GM23338 (cell line): ENCODE measurements at regions not wholly inside any gene's neighbourhood (a gene's known extent, or its start where the extent isn't known, plus 50 kb on each side); places are given as distances from the start of the nearest gene placed in this dataset.

Experiments used
- ATAC-seq: fragments of 200-7000 bp; cut with Tn5 transposase; 3 replicates; pipeline ENCODE4 v1.9.1; 2020
- DNase-seq: peaks from one replicate; pipeline ENCODE4 v3.0.0-alpha.2; 2015; ENCODE audit warnings: low spot score
- H2AFZ ChIP-seq: fragments of 200-600 bp; sonication (generic); 2 replicates; pipeline ENCODE4 v1.8.0; 2016; ENCODE audit warnings: antibody characterized with exemption, mild to moderate bottlenecking, moderate library complexity
- H3F3A ChIP-seq: fragments of 200-600 bp; sonication (generic); replicated peaks from 2 replicates; pipeline ENCODE4 v1.8.0; 2017; ENCODE audit warnings: antibody characterized with exemption, mixed run types, low read depth
- H3K27ac ChIP-seq: fragments of 200-600 bp; sonication (generic); 2 replicates; pipeline ENCODE4 v1.6.1; 2016; ENCODE audit warnings: low read depth
- H3K27me3 ChIP-seq: fragments of 200-600 bp; sonication (generic); 2 replicates; pipeline ENCODE4 v1.8.0; 2016; ENCODE audit warnings: mild to moderate bottlenecking, mixed run types, moderate library complexity; ENCODE audit not compliant: insufficient read depth
- H3K36me3 ChIP-seq: fragments of 200-600 bp; sonication (generic); 2 replicates; pipeline ENCODE4 v1.8.0; 2016; ENCODE audit warnings: mild to moderate bottlenecking; ENCODE audit not compliant: insufficient read depth
- H3K4me1 ChIP-seq: fragments of 200-600 bp; sonication (generic); 2 replicates; pipeline ENCODE4 v1.8.0; 2016; ENCODE audit warnings: mild to moderate bottlenecking, moderate library complexity; ENCODE audit not compliant: insufficient read depth
- H3K4me2 ChIP-seq: fragments of 200-600 bp; sonication (generic); 2 replicates; pipeline ENCODE4 v1.7.1; 2017; ENCODE audit warnings: mixed run types
- H3K4me3 ChIP-seq: fragments of 200-600 bp; sonication (generic); 2 replicates; pipeline ENCODE4 v1.6.1; 2016; ENCODE audit warnings: mixed run types
- H3K79me2 ChIP-seq: fragments of 200-600 bp; sonication (generic); replicated peaks from 2 replicates; pipeline ENCODE4 v1.8.0; 2017; ENCODE audit warnings: mild to moderate bottlenecking; ENCODE audit not compliant: insufficient read depth
- H3K9me2 ChIP-seq: fragments of 200-600 bp; sonication (generic); 2 replicates; pipeline ENCODE4 v1.8.0; 2017; ENCODE audit not compliant: insufficient read depth
- H4K20me1 ChIP-seq: fragments of 200-600 bp; sonication (generic); replicated peaks from 2 replicates; pipeline ENCODE4 v1.8.0; 2017; ENCODE audit warnings: mild to moderate bottlenecking; ENCODE audit not compliant: insufficient read depth
- H3K27ac Mint-ChIP-seq: 2 replicates; pipeline ENCODE4 v1.8.0; 2020; ENCODE audit warnings: inconsistent platforms, mild to moderate bottlenecking, moderate library complexity, mixed read lengths
- H3K27me3 Mint-ChIP-seq: 3 replicates; pipeline ENCODE4 v1.8.0; 2022; ENCODE audit warnings: low read depth, mild to moderate bottlenecking, moderate library complexity, mixed read lengths, inconsistent platforms; ENCODE audit not compliant: insufficient read depth, poor library complexity
- H3K36me3 Mint-ChIP-seq: 3 replicates; pipeline ENCODE4 v1.8.0; 2021; ENCODE audit warnings: low read depth, mild to moderate bottlenecking, inconsistent platforms, moderate library complexity, mixed read lengths
- H3K4me1 Mint-ChIP-seq: 3 replicates; pipeline ENCODE4 v1.8.0; 2020; ENCODE audit warnings: mild to moderate bottlenecking, inconsistent platforms, mixed read lengths
- H3K4me3 Mint-ChIP-seq: 3 replicates; pipeline ENCODE4 v1.8.0; 2021; ENCODE audit warnings: moderate library complexity, mild to moderate bottlenecking, inconsistent platforms, mixed read lengths
- H3K9me3 Mint-ChIP-seq: 3 replicates; pipeline ENCODE4 v1.8.0; 2020; ENCODE audit warnings: moderate library complexity, mild to moderate bottlenecking, inconsistent platforms, mixed read lengths
- CREB1 ChIP-seq: fragments of 250-450 bp; sonication (Bioruptor Pico); IDR thresholded peaks from 2 replicates; pipeline ENCODE4 v1.5.0; 2020; ENCODE audit warnings: low read depth, mild to moderate bottlenecking, moderate library complexity
- CTCF ChIP-seq, 2 experiments: fragments of 200-600 bp in 1 of 2; sonication (generic) in 1 of 2; conservative IDR thresholded peaks; 2 replicates each; pipeline versions ENCODE4 v1.5.1 to v1.6.1; 2016 to 2017; ENCODE audit warnings: antibody characterized with exemption in 2 of 2, low read depth in 2 of 2, mild to moderate bottlenecking in 2 of 2, moderate library complexity in 1 of 2
- ETS1 ChIP-seq: IDR thresholded peaks from 2 replicates; pipeline ENCODE4 v1.6.1; 2016; ENCODE audit warnings: antibody characterized with exemption
- EZH2 ChIP-seq: fragments of 200-600 bp; sonication (generic); IDR thresholded peaks from one replicate; pipeline ENCODE4 v1.8.0; 2017; ENCODE audit warnings: antibody characterized with exemption, mild to moderate bottlenecking, low read depth; ENCODE audit not compliant: unreplicated experiment
- EZH2phosphoT487 ChIP-seq: fragments of 200-600 bp; sonication (generic); IDR thresholded peaks from one replicate; pipeline ENCODE4 v1.8.1; 2018; ENCODE audit warnings: antibody characterized with exemption; ENCODE audit not compliant: unreplicated experiment
- JUNB ChIP-seq: IDR thresholded peaks from one replicate; pipeline ENCODE4 v1.6.1; 2016; ENCODE audit warnings: antibody characterized with exemption; ENCODE audit not compliant: unreplicated experiment
- NANOG ChIP-seq: IDR thresholded peaks from 2 replicates; pipeline ENCODE4 v1.6.1; 2016; ENCODE audit warnings: antibody characterized with exemption, borderline replicate concordance
- POLR2AphosphoS5 ChIP-seq: IDR thresholded peaks from 2 replicates; pipeline ENCODE4 v1.6.1; 2016; ENCODE audit warnings: antibody characterized with exemption, low read depth
- REST ChIP-seq: IDR thresholded peaks from one replicate; pipeline ENCODE4 v1.6.1; 2018; ENCODE audit warnings: antibody characterized with exemption; ENCODE audit not compliant: unreplicated experiment
- STAT1 ChIP-seq: IDR thresholded peaks from one replicate; pipeline ENCODE4 v1.6.1; 2016; ENCODE audit warnings: antibody characterized with exemption; ENCODE audit not compliant: unreplicated experiment
- ZNF114 ChIP-seq: fragments of 250-450 bp; sonication (Bioruptor Pico); IDR thresholded peaks from 2 replicates; pipeline ENCODE4 v1.5.0; 2020; ENCODE audit warnings: mild to moderate bottlenecking, moderate library complexity
- ZNF331 ChIP-seq: fragments of 250-450 bp; sonication (Bioruptor Pico); IDR thresholded peaks from 2 replicates; pipeline ENCODE4 v1.5.0; 2020; ENCODE audit warnings: low read depth, mild to moderate bottlenecking, moderate library complexity
- ZNF462 ChIP-seq: fragments of 250-450 bp; sonication (Bioruptor Pico); IDR thresholded peaks from 2 replicates; pipeline ENCODE4 v1.5.0; 2020; ENCODE audit warnings: mild to moderate bottlenecking, moderate library complexity

GRCh38 chr5:125402787-125403186 lies 656.3 kb upstream of the ZNF608 start:
- TF ChIP-seq EZH2 (no peak), ZNF462 (CRISPR knock-in tag) (no peak), EZH2phosphoT487 (no peak), CTCF (conservative IDR thresholded peaks at IDR 0.05; ENCODE audit: low read depth in 2 of 2) (no peak), ZNF331 (CRISPR knock-in tag) (no peak), STAT1 (no peak), ETS1 (no peak), CREB1 (no peak), REST (no peak), POLR2AphosphoS5 (no peak), ZNF114 (CRISPR knock-in tag) (no peak), NANOG (no peak), JUNB (no peak)
- H3K4me3 Mint-ChIP-seq, result no peak overlapping the region

More at GRCh38 chr5:125402787-125403186, 656.3 kb upstream of the ZNF608 start:
- DNase-seq (no peak), ATAC-seq (no peak)
- Mint-ChIP-seq H3K27ac (no peak overlapping the region), H3K4me1 (peaks cover 6% of the 10 kb centered on the region; the same call in 2 of the 3 replicates), H3K9me3 (peaks cover 4% of the 10 kb centered on the region; the same call in 2 of the 3 replicates), H3K36me3 (peaks cover 12% of the 10 kb centered on the region; the same call in 2 of the 3 replicates), H3K27me3 (no peaks in the 10 kb centered on the region)
- H3K9me2 ChIP-seq, result peaks cover 2% of the 10 kb centered on the region; the same call in 1 of the 2 replicates
- no peaks in the 10 kb centered on the region for H4K20me1 ChIP-seq
- no peak overlapping the region for H2AFZ ChIP-seq
- H3K27me3 ChIP-seq, result no peaks in the 10 kb centered on the region
- H3K4me3 ChIP-seq, result no peak overlapping the region
- H3K4me2 ChIP-seq, result no peak overlapping the region
- 0 out of 2 replicates have a peak, but pooled peaks cover 5% of the 10 kb centered on the region for H3K4me1 ChIP-seq
- no peaks in the 10 kb centered on the region for H3F3A ChIP-seq
- no peaks in the 10 kb centered on the region for H3K79me2 ChIP-seq
- no peak overlapping the region for H3K27ac ChIP-seq
- no peaks in the 10 kb centered on the region for H3K36me3 ChIP-seq
